ENCODE measurements at regions not wholly inside any gene's neighbourhood (a gene's known extent, or its start where the extent isn't known, plus 50 kb on each side); places are given as distances from the start of the nearest gene placed in this dataset.

DNA sequence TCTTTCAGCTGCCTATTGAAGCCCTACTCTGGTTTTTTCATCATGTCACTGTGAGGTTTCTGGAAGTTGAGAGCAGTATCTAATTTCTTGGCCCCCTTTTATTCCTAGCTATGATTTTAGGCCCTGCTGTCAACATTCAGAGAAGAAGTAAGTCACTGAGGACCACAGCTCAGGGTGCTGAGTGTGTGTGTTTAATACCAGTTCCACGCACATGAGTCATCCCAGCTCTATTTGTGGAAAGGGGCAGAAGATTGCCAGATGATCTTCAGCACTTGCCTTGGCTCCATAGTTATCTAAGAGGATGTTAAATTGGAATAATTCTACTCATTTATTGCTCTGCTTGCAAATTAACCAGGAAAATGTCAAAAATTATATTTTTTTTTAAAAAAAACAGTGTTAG is 65.5 kb upstream of the SLC38A4 start:
- POLR2A ChIA-PET = interaction anchor here (0.7 kb wide), 1 partner anchor 296 kb away, joined by 3 read pairs; no protein-coding TSS in a partner anchor
- H3K4me1 Mint-ChIP-seq (ENCODE audit: insufficient read depth, unreplicated experiment) = no peaks in the 10 kb centered on the region

GRCh38 chr12:46892034-46892705 is 66.4 kb upstream of the SLC38A4 start:
- ChIA-PET CTCF (interaction anchor here (0.6 kb wide), 2 partner anchors 87 to 92 kb away, joined by 3 read pairs; no protein-coding TSS in a partner anchor), POLR2A (interaction anchor here (0.7 kb wide), 2 partner anchors 297 to 320 kb away, joined by 3 read pairs; no protein-coding TSS in a partner anchor)
- DNase-seq (ENCODE audit: unreplicated experiment) = no peak
- H3K9me3 Mint-ChIP-seq (ENCODE audit: unreplicated experiment) = no peaks in the 10 kb centered on the region
- TF ChIP-seq, protein P1, sequence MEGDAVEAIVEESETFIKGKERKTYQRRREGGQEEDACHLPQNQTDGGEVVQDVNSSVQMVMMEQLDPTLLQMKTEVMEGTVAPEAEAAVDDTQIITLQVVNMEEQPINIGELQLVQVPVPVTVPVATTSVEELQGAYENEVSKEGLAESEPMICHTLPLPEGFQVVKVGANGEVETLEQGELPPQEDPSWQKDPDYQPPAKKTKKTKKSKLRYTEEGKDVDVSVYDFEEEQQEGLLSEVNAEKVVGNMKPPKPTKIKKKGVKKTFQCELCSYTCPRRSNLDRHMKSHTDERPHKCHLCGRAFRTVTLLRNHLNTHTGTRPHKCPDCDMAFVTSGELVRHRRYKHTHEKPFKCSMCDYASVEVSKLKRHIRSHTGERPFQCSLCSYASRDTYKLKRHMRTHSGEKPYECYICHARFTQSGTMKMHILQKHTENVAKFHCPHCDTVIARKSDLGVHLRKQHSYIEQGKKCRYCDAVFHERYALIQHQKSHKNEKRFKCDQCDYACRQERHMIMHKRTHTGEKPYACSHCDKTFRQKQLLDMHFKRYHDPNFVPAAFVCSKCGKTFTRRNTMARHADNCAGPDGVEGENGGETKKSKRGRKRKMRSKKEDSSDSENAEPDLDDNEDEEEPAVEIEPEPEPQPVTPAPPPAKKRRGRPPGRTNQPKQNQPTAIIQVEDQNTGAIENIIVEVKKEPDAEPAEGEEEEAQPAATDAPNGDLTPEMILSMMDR (IDR thresholded peaks at IDR 0.05; ENCODE audit: unreplicated experiment) = no peak
- no peak overlapping the region for H3K4me3 Mint-ChIP-seq (ENCODE audit: unreplicated experiment)
- no peaks in the 10 kb centered on the region for H3K4me1 Mint-ChIP-seq (ENCODE audit: insufficient read depth, unreplicated experiment)
- no peak overlapping the region for H3K27ac Mint-ChIP-seq (ENCODE audit: low read depth, unreplicated experiment)
- H3K36me3 Mint-ChIP-seq (ENCODE audit: insufficient read depth, unreplicated experiment) = no peaks in the 10 kb centered on the region
- no peaks in the 10 kb centered on the region for H3K27me3 Mint-ChIP-seq (ENCODE audit: insufficient read depth, unreplicated experiment)
- no TSS peak for BruUV-seq (replicated peaks)
- intact Hi-C loops (cut with micrococcal nuclease) = no loop called here

More for the DNA sequence above, 65.5 kb upstream of the SLC38A4 start:
- no TSS peak for BruUV-seq (replicated peaks)
- DNase-seq (ENCODE audit: unreplicated experiment) = no peak
- Mint-ChIP-seq H3K4me3 (ENCODE audit: unreplicated experiment) (no peak overlapping the region), H3K27ac (ENCODE audit: low read depth, unreplicated experiment) (no peak overlapping the region), H3K27me3 (ENCODE audit: insufficient read depth, unreplicated experiment) (no peaks in the 10 kb centered on the region), H3K9me3 (ENCODE audit: unreplicated experiment) (no peaks in the 10 kb centered on the region), H3K36me3 (ENCODE audit: insufficient read depth, unreplicated experiment) (no peaks in the 10 kb centered on the region)
- CTCF ChIA-PET = no interaction called here
- TF ChIP-seq, protein P1 (IDR thresholded peaks at IDR 0.05; ENCODE audit: unreplicated experiment) = no peak
- intact Hi-C loops (cut with micrococcal nuclease) = no loop called here

DNA sequence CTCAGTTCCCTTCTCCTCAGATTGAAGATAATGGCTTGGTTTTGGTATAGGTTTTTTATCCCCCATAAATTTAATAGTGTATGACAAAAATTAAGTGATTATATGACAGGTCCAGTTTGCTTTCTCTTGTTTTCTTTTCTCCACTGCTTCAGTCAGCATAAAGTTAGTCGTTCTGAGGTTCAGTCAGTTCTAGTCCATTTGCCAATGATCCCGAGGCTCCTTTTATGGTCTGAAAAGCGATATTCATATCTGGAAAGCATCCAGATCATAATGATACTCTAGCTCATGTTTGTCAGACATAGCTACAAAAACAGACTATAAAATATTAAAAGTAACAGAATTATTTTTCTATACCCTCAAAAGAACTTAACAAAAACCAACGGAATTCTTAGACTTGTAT is 67.1 kb upstream of the SLC38A4 start:
- TF ChIP-seq, protein P1 (IDR thresholded peaks at IDR 0.05; ENCODE audit: unreplicated experiment) = no peak
- no peaks in the 10 kb centered on the region for H3K27me3 Mint-ChIP-seq (ENCODE audit: insufficient read depth, unreplicated experiment)
- CTCF ChIA-PET = interaction anchor here (0.6 kb wide), 1 partner anchor 91 kb away, joined by 3 read pairs; no protein-coding TSS in a partner anchor
- no peak overlapping the region for H3K4me3 Mint-ChIP-seq (ENCODE audit: unreplicated experiment)
- intact Hi-C loops (cut with micrococcal nuclease) = no loop called here
- H3K4me1 Mint-ChIP-seq (ENCODE audit: insufficient read depth, unreplicated experiment) = no peaks in the 10 kb centered on the region
- no peak for DNase-seq (ENCODE audit: unreplicated experiment)
- no TSS peak for BruUV-seq (replicated peaks)
- no peak overlapping the region for H3K27ac Mint-ChIP-seq (ENCODE audit: low read depth, unreplicated experiment)
- POLR2A ChIA-PET = no interaction called here
- peaks cover 4% of the 10 kb centered on the region for H3K9me3 Mint-ChIP-seq (ENCODE audit: unreplicated experiment)
- H3K36me3 Mint-ChIP-seq (ENCODE audit: insufficient read depth, unreplicated experiment) = no peaks in the 10 kb centered on the region

DNA sequence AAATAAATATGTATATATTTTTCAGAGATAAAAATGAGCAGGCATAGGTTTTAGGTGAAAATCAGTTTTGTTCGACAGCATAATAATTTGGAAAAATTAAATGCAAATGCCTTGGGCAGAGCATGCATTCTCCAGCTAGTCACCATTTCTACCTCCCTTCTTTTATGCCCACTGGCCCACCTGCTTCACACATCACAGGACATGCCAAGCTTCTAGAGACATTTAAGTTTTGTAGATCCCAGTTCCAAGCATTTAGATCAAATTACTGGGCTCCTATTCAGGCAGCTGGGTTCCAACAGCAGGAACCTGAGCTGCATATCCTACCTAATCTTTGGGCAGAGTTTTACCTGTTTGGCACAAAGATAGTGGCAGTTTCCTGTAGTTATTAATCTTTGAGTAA is 67.6 kb upstream of the SLC38A4 start:
- TF ChIP-seq, protein P1 (IDR thresholded peaks at IDR 0.05; ENCODE audit: unreplicated experiment) = no peak

More for the DNA sequence above, 67.6 kb upstream of the SLC38A4 start:
- ChIA-PET POLR2A (no interaction called here), CTCF (no interaction called here)
- Mint-ChIP-seq H3K36me3 (ENCODE audit: insufficient read depth, unreplicated experiment) (no peaks in the 10 kb centered on the region), H3K4me1 (ENCODE audit: insufficient read depth, unreplicated experiment) (no peaks in the 10 kb centered on the region), H3K9me3 (ENCODE audit: unreplicated experiment) (peaks cover 6% of the 10 kb centered on the region), H3K27me3 (ENCODE audit: insufficient read depth, unreplicated experiment) (no peaks in the 10 kb centered on the region), H3K4me3 (ENCODE audit: unreplicated experiment) (no peak overlapping the region), H3K27ac (ENCODE audit: low read depth, unreplicated experiment) (no peak overlapping the region)
- no peak for DNase-seq (ENCODE audit: unreplicated experiment)
- no TSS peak for BruUV-seq (replicated peaks)
- intact Hi-C loops (cut with micrococcal nuclease) = no loop called here

Data from MCF 10A (cell line).